ENCODE measurements at regions not wholly inside any gene's neighbourhood (a gene's known extent, or its start where the extent isn't known, plus 50 kb on each side); places are given as distances from the start of the nearest gene placed in this dataset.

- TF ChIP-seq CTCF (conservative IDR thresholded peaks at IDR 0.05; ENCODE audit: low read depth, low read length) (no peak), EZH2 (IDR thresholded peaks at IDR 0.05; ENCODE audit: borderline replicate concordance, low read depth, low read length, poor library complexity, severe bottlenecking) (no peak)
Observed at GRCh38 chr10:130960531-130960930, 351.0 kb downstream of the TCERG1L start.

Data from A673 (cell line).